GM20431 (cell line): ENCODE measurements at regions not wholly inside any gene's neighbourhood (a gene's known extent, or its start where the extent isn't known, plus 50 kb on each side); places are given as distances from the start of the nearest gene placed in this dataset.
"Not testable (repeated sequence)": the region's sequence is repeated elsewhere in the genome, so short reads cannot be mapped to it uniquely, and the experiment has no call there.

Experiments
- in situ Hi-C: fragments of 300-500 bp; cut with MseI, MboI; formaldehyde crosslinking; loops from one replicate; pipeline ENCODE4 v1.15.0; 2020; ENCODE audit warnings: low sequenced_read_pairs; ENCODE audit not compliant: unreplicated experiment

GRCh38 chr14:54226103-54226502 lies 170.7 kb upstream of the CDKN3 start:
- in situ Hi-C loops: no loop called here

DNA sequence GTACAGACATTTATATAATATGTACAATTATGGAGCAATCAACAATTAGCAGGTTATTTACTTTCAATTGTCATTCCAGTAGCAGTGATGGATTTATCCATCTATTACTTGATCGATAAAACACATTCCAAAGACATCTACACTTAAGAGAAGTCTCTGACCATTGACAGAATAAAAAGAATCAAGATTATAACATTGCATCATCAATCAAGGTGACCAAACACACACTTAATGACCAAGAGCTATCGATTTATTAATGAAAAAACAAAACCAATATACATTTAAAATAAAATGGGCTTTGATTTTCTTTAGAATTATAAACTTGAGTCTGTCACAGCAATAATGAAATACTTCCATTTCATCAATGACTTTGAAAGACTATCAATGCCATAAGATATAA lies 170.2 kb upstream of the CDKN3 start:
- in situ Hi-C loops: no loop called here

DNA sequence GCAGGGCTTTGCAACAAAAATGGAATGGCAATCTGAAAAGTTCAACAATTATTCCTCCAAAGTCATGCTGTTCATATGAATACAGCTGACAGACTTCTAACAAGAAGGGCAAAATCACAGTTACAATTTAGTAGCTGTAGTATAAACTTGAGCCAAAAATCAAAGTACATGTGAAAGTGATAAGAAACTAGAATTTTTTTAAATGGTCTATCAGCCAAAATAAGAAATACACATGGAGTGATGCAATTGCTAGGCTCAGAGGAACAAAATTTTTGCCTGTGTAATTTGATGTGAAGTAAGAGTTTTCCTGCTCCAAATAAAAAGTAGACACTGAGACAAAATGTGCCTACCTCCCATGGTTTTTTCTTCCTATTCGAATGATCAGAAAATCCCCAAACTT lies 167.7 kb upstream of the CDKN3 start:
- in situ Hi-C loops: no loop called here

GRCh38 chr14:54230645-54231044 lies 166.2 kb upstream of the CDKN3 start:
- in situ Hi-C loops: no loop called here

DNA sequence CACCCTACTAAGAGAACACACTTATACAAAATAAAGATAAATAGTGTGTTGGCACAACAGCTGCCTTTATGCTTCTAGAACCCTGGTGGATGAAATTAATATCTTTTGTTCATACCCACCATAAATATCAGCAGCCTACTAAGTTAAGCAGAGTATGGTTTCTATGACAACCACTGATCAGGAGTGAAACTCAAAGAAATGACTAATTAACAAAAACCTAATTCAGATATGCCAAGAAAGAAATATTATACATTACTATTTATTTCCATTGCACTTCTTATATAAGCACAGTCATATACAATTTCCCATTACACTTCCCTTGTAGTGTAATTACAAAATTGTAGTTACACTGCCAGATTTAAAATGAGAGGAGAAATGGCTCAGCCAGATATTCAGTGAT lies 164.1 kb upstream of the CDKN3 start:
- in situ Hi-C loops: no loop called here

DNA sequence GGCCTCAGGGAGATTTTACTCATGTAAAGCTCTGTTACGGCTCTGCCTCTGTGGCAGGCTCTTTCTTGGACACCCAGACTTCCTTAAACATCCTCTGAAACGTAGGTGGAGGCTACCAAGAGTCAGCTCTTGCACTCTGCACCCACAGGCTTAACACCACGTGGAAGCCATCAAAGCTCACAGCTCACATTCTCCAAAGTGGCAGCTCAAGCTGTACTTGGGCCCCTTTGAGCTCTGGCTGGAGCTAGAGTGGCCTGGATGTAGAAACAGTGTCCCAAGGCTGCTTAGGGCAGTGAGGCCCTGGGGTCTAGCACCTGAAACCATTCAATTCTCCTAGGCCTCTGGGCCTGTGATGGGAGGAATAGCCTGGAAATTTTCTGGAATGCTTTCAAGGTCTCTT lies 155.3 kb upstream of the CDKN3 start:
- in situ Hi-C loops: no loop called here

DNA sequence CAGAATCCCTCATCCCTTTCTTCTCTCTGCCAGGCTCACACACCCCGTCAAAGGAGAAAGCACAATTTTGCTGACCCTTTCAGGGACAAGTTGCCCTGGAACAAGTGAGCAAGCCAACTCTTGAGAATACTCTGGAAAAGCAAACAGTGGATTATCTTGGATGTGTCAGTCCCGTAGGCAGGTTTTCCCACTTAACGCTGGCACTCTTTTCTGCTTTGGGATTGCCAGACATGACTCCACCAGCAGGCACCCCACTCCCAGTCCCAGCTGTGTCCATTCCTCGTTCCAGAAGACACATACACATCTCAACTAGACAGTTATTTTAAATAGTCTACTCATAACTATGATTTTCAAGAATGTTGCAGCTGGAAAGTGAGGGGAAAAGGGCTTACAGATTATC lies 145.5 kb upstream of the CDKN3 start:
- in situ Hi-C loops: no loop called here

DNA sequence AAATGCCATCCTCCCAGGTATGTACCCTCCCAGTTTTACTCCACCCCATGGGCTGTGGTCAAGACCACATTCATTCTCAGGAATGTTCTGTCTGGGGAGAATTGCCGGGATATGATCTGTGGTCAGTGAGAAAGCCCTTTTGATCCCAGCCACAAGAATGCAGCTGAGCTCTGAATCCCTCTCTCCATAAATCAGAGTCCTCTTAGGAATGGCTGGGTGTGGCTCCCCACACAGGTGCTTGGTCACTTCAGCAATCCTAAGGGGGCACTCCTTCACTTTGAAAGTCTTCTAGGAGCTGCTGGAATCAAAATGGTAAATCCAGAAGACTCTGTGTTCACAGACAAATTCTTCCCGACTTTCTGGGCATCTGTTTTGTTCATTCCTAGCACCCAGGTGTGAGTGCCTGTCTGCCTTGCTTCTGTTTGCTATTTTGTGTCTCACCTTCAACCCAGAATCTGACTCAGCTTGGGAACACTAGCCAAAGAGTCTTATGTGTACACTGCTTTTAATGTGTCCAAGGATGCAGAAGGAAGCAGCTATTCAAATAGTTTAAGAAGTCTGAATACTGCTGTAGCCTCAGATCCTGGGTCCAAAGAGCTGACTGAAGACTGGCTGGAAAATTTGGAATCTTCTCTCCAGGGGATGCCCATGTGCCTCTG lies 144.6 kb upstream of the CDKN3 start:
- in situ Hi-C loops: no loop called here

- in situ Hi-C loops: no loop called here
Observed at GRCh38 chr14:54253195-54253947, 143.4 kb upstream of the CDKN3 start.

DNA sequence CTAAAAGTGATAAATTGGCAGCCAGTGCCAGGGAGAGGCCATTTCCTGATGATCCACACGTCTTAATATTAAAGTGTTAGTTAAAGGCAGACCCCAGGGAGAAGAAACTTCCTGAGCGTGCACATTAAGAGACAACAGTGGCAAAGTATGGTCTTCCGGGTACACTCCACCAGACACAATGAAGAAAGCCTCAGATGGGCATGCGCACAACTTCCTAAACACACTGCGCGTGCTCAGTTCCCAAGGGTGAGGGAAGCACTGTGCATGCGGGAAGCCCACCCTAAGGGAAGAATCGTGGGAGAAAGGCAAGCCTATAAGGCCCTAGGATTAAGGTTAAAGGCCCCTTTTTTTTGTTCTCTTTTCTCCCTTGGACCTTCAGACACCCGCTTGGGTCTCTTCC lies 140.7 kb upstream of the CDKN3 start:
- in situ Hi-C loops: no loop called here

DNA sequence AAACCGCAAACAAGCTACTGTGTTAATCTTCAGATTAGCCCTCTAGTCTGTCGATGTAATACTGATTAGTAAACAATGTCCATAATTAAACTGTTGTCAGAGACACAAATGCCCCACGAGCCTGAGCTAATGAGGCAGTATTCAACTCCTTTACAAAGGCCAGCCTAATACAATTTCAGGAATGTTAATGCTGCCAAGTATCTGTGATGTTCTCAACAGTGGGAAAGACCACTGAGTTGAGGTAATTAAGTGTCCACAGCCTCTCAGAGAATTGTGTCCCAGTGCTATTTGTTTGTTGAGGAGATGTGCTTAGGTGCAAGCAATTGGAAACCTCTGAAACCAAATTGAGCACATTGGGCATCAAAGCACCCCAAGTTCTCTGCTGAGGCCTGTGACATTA lies 139.4 kb upstream of the CDKN3 start:
- in situ Hi-C loops: no loop called here

- in situ Hi-C loops: no loop called here
Observed at GRCh38 chr14:54258382-54258781, 138.4 kb upstream of the CDKN3 start.

DNA sequence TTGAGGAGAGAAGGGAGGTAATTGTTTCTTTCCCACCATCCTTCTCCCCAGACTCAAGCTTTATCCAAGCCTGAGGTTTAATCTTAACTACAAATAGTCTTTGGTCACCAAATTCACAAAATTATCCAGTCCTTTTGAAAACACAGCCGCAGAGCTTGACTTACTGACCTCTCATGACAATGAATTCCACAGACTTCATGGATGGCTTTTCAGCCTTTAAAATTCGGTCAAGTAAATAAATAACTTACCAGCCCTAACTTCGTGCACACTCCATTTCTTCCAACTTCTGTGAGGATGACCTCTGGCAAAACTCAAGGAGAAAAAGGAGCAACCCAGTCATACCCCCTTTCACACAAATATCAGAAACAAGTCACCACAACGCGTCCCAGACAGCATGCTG lies 137.0 kb upstream of the CDKN3 start:
- in situ Hi-C loops: no loop called here

- in situ Hi-C loops: no loop called here
Observed at GRCh38 chr14:54261283-54261682, 135.5 kb upstream of the CDKN3 start.

DNA sequence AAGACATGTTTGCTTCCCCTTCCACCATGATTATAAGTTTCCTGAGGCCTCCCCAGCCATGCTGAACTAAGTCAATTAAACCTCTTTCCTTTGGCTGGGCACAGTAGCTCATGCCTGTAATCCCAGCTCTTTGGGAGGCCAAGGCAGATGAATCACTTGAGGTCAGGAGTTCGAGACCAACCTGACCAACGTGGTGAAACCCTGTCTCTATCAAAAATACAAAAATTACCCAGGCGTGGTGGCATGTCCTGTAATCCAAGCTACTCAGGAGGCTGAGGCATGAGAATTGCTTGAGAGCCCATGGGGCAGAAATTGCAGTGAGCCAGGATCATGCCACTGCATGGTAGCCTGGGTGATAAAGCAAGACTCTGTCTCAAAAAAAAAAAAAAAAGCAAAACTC lies 130.2 kb upstream of the CDKN3 start:
- in situ Hi-C loops: not testable (repeated sequence)

- in situ Hi-C loops: no loop called here
Observed at GRCh38 chr14:54267172-54267571, 129.6 kb upstream of the CDKN3 start.

GRCh38 chr14:54275997-54276725 lies 120.6 kb upstream of the CDKN3 start:
- in situ Hi-C loops: no loop called here

DNA sequence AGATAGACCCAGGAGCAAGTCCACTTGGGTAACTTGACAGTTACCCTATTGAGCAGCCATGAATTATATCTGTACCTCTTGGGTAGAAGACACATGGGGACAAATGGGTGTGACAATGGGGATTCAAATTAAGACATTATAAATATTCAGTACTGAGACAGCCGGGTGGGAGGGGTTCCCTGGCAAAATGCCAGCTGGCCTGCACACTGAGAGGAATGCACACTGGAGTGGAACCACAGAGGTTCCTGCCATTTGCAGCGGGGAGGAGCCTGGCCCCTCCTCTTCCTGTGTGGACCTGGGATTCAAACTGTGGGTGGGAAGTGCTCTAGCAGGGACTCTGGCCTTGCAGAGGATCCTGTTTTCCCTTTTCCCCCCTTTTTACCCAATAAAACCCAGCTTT lies 118.7 kb upstream of the CDKN3 start:
- in situ Hi-C loops: no loop called here

GRCh38 chr14:54278665-54279295 lies 118.0 kb upstream of the CDKN3 start:
- in situ Hi-C loops: no loop called here

DNA sequence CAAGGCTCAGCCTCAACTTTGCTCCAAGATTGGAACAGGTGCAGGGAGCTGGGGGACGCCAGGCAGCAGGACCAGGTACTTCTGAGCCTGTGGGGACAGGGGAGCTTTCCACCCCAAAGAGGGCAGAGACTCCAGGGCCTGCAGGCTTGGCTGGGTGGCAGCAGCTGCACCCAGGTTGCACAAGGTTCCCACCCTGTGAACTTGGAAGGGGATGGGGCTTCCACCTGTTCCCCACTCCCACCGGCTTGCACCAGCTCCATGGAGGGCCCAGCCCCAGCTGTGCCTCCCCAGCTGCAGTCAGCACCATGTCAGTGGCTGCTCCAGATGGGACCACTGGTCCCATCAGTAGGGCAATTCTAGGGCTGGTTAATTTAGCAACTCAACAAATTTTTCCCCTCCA lies 114.0 kb upstream of the CDKN3 start:
- in situ Hi-C loops: no loop called here

GRCh38 chr14:54285030-54285429 lies 111.8 kb upstream of the CDKN3 start:
- in situ Hi-C loops: no loop called here
